HepG2 (cell line): ENCODE measurements at regions not wholly inside any gene's neighbourhood (a gene's known extent, or its start where the extent isn't known, plus 50 kb on each side); places are given as distances from the start of the nearest gene placed in this dataset.

Experiments
- ATAC-seq: fragments of 200-7000 bp; cut with Tn5 transposase; 3 replicates; pipeline ENCODE4 v1.9.1; 2020; ENCODE audit warnings: mild to moderate bottlenecking, moderate library complexity
- BruUV-seq: library from RNA; stranded (reverse); fragments of 400-500 nt; replicated peaks from 2 replicates; lab custom pipeline; 2021; lab: Mats Ljungman, UMichigan
- CTCF ChIA-PET: fragments of 300-600 bp; formaldehyde crosslinking; extraction: SDS; loops from one replicate; lab custom pipeline; 2021; ENCODE audit warnings: low total read pairs, inconsistent platforms, low intra/inter-chr PET ratio; lab: Yijun Ruan, JAX
- POLR2A ChIA-PET: fragments of 350-600 bp; sonication (Branson Sonifier 250); formaldehyde crosslinking; loops from one replicate; lab custom pipeline; 2020; ENCODE audit warnings: antibody characterized with exemption, inconsistent platforms; lab: Yijun Ruan, JAX
- DNase-seq: peaks from one replicate; pipeline ENCODE4 v3.0.0-alpha.2; 2015; ENCODE audit warnings: low spot score
- FAIRE-seq: peaks from 3 replicates; lab custom pipeline; 2011; peaks lifted over from hg19 to GRCh38; lab: Jason Lieb, UNC
- H2AFZ ChIP-seq: one replicate; pipeline ENCODE4 v1.6.1; 2011; ENCODE audit warnings: low read length, inconsistent platforms
- H3K27ac ChIP-seq: fragments of 300-600 bp; 3 replicates; pipeline ENCODE4 v1.8.0; 2011; ENCODE audit warnings: mixed run types, mild to moderate bottlenecking, mixed read lengths, low read length, inconsistent platforms; ENCODE audit not compliant: insufficient read depth; ENCODE audit errors: extremely low read length
- H3K27me3 ChIP-seq, 2 experiments: fragments of 200-600 bp in 1 of 2; 2 replicates in 1 of 2; 3 replicates in 1 of 2; pipeline versions ENCODE4 v1.6.0 to v1.8.0; 2011; ENCODE audit warnings: low read length in 2 of 2, mild to moderate bottlenecking in 2 of 2, moderate library complexity in 2 of 2, inconsistent platforms in 1 of 2; ENCODE audit not compliant: insufficient read depth in 2 of 2, control insufficient read depth in 1 of 2
- H3K36me3 ChIP-seq, 2 experiments: fragments of 200-600 bp in 1 of 2; replicated peaks in 1 of 2; 2 replicates in 1 of 2; 3 replicates in 1 of 2; pipeline versions ENCODE4 v1.5.1 to v1.8.0; 2011; ENCODE audit warnings: low read length in 2 of 2, inconsistent platforms in 1 of 2; ENCODE audit not compliant: insufficient read depth in 2 of 2, control insufficient read depth in 1 of 2
- H3K4me1 ChIP-seq: 2 replicates; pipeline ENCODE4 v1.5.1; 2012; ENCODE audit warnings: low read length, inconsistent platforms; ENCODE audit not compliant: insufficient read depth
- H3K4me2 ChIP-seq: 2 replicates; pipeline ENCODE4 v1.6.0; 2011; ENCODE audit warnings: low read depth, low read length, inconsistent platforms
- H3K4me3 ChIP-seq, 3 experiments: fragments of 200-600 bp in 1 of 3; sonication (generic), shearing (Covaris generic) in 1 of 3; replicated peaks in 1 of 3; 2 replicates each; pipeline ENCODE4 v1.5.1; 2011 to 2016; ENCODE audit warnings: low read length in 3 of 3, inconsistent platforms in 2 of 3, low read depth in 2 of 3, mild to moderate bottlenecking in 2 of 3, control low read depth in 1 of 3, mixed read lengths in 1 of 3; ENCODE audit not compliant: insufficient read depth in 1 of 3
- H3K79me2 ChIP-seq: one replicate; pipeline ENCODE4 v1.6.1; 2011; ENCODE audit warnings: low read length, inconsistent platforms; ENCODE audit not compliant: insufficient read depth
- H3K9ac ChIP-seq: 2 replicates; pipeline ENCODE4 v1.6.0; 2011; ENCODE audit warnings: mild to moderate bottlenecking, low read depth, low read length, inconsistent platforms; ENCODE audit not compliant: insufficient read depth
- H3K9me3 ChIP-seq: 2 replicates; pipeline ENCODE4 v1.5.1; 2012; ENCODE audit warnings: mild to moderate bottlenecking, low read length
- H4K20me1 ChIP-seq: 2 replicates; pipeline ENCODE4 v1.6.0; 2011; ENCODE audit warnings: inconsistent platforms, mild to moderate bottlenecking, low read length, moderate library complexity; ENCODE audit not compliant: insufficient read depth
- AGO1 ChIP-seq: fragments of 200-400 bp; formaldehyde crosslinking; IDR thresholded peaks from 2 replicates; pipeline ENCODE4 v1.6.1; 2017; ENCODE audit warnings: mild to moderate bottlenecking, low read depth, low read length, moderate library complexity; ENCODE audit not compliant: poor library complexity, severe bottlenecking
- FOSL1 ChIP-seq: sonication (generic); formaldehyde crosslinking; IDR thresholded peaks from 2 replicates; pipeline ENCODE4 v1.9.0; 2021; ENCODE audit warnings: missing genetic modification reagents, borderline replicate concordance
- RBAK ChIP-seq: sonication (generic); formaldehyde crosslinking; IDR thresholded peaks from 2 replicates; pipeline ENCODE4 v1.5.1; 2020; ENCODE audit warnings: mild to moderate bottlenecking, missing genetic modification reagents
- ZBTB42 ChIP-seq: sonication (generic); formaldehyde crosslinking; IDR thresholded peaks from 2 replicates; pipeline ENCODE4 v1.5.0; 2020; ENCODE audit warnings: mild to moderate bottlenecking, missing genetic modification reagents
- ZNF12 ChIP-seq: sonication (generic); formaldehyde crosslinking; IDR thresholded peaks from 2 replicates; pipeline ENCODE4 v1.5.0; 2020; ENCODE audit warnings: missing genetic modification reagents
- ZNF639 ChIP-seq: conservative IDR thresholded peaks from 2 replicates; pipeline ENCODE4 v1.6.1; 2018; ENCODE audit warnings: missing genetic modification reagents
- ZNF7 ChIP-seq: IDR thresholded peaks from 2 replicates; pipeline ENCODE4 v1.6.1; 2016; ENCODE audit warnings: missing biosample characterization, missing genetic modification reagents
- ZNF776 ChIP-seq: sonication (generic); formaldehyde crosslinking; IDR thresholded peaks from 2 replicates; pipeline ENCODE4 v1.4.0; 2020; ENCODE audit warnings: mild to moderate bottlenecking, missing genetic modification reagents
- WGBS: methylation state at CpG from one replicate; pipeline ENCODE4 v1.1.6; 2017; ENCODE audit warnings: low lambda C conversion rate; 5-methylcytosine and 5-hydroxymethylcytosine counted together
- in situ Hi-C: cut with HindIII; loops from 2 replicates; pipeline ENCODE4 v1.10.0; 2017; ENCODE audit warnings: low pct_unique_long_range_greater_than_20kb; ENCODE audit not compliant: extremely low pct_ligation_motif_present
- intact Hi-C: fragments of 100-400 bp; cut with micrococcal nuclease; formaldehyde crosslinking; loops from one replicate; pipeline ENCODE4 v1.10.0; 2022; ENCODE audit not compliant: unreplicated experiment
- TF ChIP-seq, protein P1 (sequence below): sonication (generic); formaldehyde crosslinking; IDR thresholded peaks from 2 replicates; pipeline ENCODE4 v1.4.0; 2020; ENCODE audit warnings: mild to moderate bottlenecking, missing genetic modification reagents, borderline replicate concordance
- TF ChIP-seq, protein P2 (sequence below): sonication (generic); formaldehyde crosslinking; IDR thresholded peaks from 2 replicates; pipeline ENCODE4 v1.4.0; 2020; ENCODE audit warnings: missing genetic modification reagents, mild to moderate bottlenecking, borderline replicate concordance

DNA sequence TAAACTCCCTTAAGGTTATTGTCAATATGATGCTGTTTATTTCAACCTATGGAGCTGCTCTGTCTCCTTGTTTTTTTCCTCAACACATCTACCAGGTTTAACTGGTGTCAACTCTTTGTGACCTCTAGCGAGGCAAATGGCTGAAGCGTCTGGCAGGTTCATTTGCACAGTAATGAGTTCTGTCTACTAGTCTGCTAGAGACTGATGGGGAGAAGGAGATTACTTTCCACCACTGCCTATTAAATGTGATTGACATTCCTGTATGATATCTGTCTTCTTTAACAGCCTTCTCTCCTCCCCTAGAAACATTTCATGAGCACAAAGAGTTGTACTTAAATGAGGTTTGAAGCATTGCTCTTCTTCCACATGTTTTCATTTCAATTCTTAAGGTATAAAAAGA is 253.7 kb downstream of the SLC6A15 start:
- Histone ChIP-seq H3K4me3 (no peak overlapping the region), H3K4me2 (no peak overlapping the region)
- no peak for FAIRE-seq
- TF ChIP-seq RBAK (CRISPR knock-in tag) (no peak), ZNF7 (no peak)
- TF ChIP-seq, all 625 proteins: peak for 0
- in situ Hi-C loops (no loop called here), intact Hi-C loops (no loop called here)
- ATAC-seq: no peak
- no peak for DNase-seq
- H3K9ac ChIP-seq: no peak overlapping the region
- BruUV-seq: no TSS peak
- 2% methylated on average over 2 of the region's 2 CpGs for WGBS
- CTCF ChIA-PET: no interaction called here
- peak overlapping the region; percentile 16 for H2AFZ ChIP-seq
- no peaks in the 10 kb centered on the region for H3K27me3 ChIP-seq
- POLR2A ChIA-PET: no interaction called here
- no peaks in the 10 kb centered on the region for H3K4me1 ChIP-seq
- no peaks in the 10 kb centered on the region for H3K36me3 ChIP-seq
- no peaks in the 10 kb centered on the region for H4K20me1 ChIP-seq
- H3K79me2 ChIP-seq: no peaks in the 10 kb centered on the region
- H3K27ac ChIP-seq: no peak overlapping the region
- H3K9me3 ChIP-seq: no peaks in the 10 kb centered on the region

GRCh38 chr12:84656705-84657104 is 255.9 kb downstream of the SLC6A15 start:
- WGBS: 0% methylated on average over 3 of the region's 3 CpGs
- Histone ChIP-seq H3K9ac (no peak overlapping the region), H3K4me2 (no peak overlapping the region), H3K4me1 (no peaks in the 10 kb centered on the region), H3K4me3 (no peak overlapping the region), H3K36me3 (no peaks in the 10 kb centered on the region), H4K20me1 (no peaks in the 10 kb centered on the region), H2AFZ (no peak overlapping the region), H3K9me3 (no peaks in the 10 kb centered on the region), H3K27me3 (no peaks in the 10 kb centered on the region), H3K79me2 (no peaks in the 10 kb centered on the region), H3K27ac (no peak overlapping the region)
- no TSS peak for BruUV-seq
- DNase-seq: no peak
- no peak for ATAC-seq
- ChIA-PET CTCF (no interaction called here), POLR2A (no interaction called here)
- in situ Hi-C loops (no loop called here), intact Hi-C loops (no loop called here)
- FAIRE-seq: no peak
- TF ChIP-seq AGO1: no peak
- TF ChIP-seq ZNF12 (CRISPR knock-in tag): no peak
- TF ChIP-seq, protein P1, sequence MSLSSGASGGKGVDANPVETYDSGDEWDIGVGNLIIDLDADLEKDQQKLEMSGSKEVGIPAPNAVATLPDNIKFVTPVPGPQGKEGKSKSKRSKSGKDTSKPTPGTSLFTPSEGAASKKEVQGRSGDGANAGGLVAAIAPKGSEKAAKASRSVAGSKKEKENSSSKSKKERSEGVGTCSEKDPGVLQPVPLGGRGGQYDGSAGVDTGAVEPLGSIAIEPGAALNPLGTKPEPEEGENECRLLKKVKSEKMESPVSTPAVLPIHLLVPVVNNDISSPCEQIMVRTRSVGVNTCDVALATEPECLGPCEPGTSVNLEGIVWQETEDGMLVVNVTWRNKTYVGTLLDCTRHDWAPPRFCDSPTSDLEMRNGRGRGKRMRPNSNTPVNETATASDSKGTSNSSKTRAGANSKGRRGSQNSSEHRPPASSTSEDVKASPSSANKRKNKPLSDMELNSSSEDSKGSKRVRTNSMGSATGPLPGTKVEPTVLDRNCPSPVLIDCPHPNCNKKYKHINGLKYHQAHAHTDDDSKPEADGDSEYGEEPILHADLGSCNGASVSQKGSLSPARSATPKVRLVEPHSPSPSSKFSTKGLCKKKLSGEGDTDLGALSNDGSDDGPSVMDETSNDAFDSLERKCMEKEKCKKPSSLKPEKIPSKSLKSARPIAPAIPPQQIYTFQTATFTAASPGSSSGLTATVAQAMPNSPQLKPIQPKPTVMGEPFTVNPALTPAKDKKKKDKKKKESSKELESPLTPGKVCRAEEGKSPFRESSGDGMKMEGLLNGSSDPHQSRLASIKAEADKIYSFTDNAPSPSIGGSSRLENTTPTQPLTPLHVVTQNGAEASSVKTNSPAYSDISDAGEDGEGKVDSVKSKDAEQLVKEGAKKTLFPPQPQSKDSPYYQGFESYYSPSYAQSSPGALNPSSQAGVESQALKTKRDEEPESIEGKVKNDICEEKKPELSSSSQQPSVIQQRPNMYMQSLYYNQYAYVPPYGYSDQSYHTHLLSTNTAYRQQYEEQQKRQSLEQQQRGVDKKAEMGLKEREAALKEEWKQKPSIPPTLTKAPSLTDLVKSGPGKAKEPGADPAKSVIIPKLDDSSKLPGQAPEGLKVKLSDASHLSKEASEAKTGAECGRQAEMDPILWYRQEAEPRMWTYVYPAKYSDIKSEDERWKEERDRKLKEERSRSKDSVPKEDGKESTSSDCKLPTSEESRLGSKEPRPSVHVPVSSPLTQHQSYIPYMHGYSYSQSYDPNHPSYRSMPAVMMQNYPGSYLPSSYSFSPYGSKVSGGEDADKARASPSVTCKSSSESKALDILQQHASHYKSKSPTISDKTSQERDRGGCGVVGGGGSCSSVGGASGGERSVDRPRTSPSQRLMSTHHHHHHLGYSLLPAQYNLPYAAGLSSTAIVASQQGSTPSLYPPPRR: no peak
- TF ChIP-seq FOSL1 (CRISPR knock-in tag): no peak
- TF ChIP-seq, protein P2, sequence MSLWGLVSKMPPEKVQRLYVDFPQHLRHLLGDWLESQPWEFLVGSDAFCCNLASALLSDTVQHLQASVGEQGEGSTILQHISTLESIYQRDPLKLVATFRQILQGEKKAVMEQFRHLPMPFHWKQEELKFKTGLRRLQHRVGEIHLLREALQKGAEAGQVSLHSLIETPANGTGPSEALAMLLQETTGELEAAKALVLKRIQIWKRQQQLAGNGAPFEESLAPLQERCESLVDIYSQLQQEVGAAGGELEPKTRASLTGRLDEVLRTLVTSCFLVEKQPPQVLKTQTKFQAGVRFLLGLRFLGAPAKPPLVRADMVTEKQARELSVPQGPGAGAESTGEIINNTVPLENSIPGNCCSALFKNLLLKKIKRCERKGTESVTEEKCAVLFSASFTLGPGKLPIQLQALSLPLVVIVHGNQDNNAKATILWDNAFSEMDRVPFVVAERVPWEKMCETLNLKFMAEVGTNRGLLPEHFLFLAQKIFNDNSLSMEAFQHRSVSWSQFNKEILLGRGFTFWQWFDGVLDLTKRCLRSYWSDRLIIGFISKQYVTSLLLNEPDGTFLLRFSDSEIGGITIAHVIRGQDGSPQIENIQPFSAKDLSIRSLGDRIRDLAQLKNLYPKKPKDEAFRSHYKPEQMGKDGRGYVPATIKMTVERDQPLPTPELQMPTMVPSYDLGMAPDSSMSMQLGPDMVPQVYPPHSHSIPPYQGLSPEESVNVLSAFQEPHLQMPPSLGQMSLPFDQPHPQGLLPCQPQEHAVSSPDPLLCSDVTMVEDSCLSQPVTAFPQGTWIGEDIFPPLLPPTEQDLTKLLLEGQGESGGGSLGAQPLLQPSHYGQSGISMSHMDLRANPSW (CRISPR knock-in tag): no peak
- TF ChIP-seq ZNF639 (CRISPR knock-in tag): no peak
- no peak for TF ChIP-seq ZBTB42 (CRISPR knock-in tag)
- no peak for TF ChIP-seq ZNF776 (CRISPR knock-in tag)
